SK-N-MC (cell line): ENCODE measurements at regions not wholly inside any gene's neighbourhood (a gene's known extent, or its start where the extent isn't known, plus 50 kb on each side); places are given as distances from the start of the nearest gene placed in this dataset.

Experiments used
- EZH2 ChIP-seq: fragments of 200-600 bp; sonication (generic); IDR thresholded peaks from one replicate; pipeline ENCODE4 v1.6.1; 2017; ENCODE audit warnings: antibody characterized with exemption
- FOXP2 ChIP-seq: optimal IDR thresholded peaks from 2 replicates; pipeline ENCODE3; 2011; ENCODE audit warnings: mild to moderate bottlenecking, moderate library complexity; ENCODE audit not compliant: insufficient read depth; ENCODE audit errors: extremely low read length, control extremely low read depth
- POLR2AphosphoS5 ChIP-seq: IDR thresholded peaks from 2 replicates; pipeline ENCODE4 v1.6.1; 2012; ENCODE audit warnings: mild to moderate bottlenecking, low read depth, low read length, borderline replicate concordance

DNA sequence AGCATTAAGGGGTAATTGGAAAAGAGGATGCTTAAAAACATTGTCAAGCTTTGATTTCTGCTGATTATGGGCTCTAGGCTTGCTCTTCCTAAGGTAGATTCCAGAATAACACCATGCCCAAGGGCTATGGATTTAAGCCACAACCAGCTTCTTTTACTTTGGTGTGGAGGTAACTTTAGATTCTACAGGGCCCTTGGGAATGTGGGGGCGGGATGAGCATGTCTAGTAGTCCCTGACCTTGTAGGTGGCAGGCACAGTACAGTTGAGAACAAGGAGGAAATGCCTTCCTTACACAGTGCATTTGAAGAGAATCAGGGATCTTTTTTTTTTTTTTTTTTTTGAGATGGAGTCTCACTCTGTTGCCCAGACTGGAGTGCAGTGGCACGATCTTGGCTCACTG, 364.2 kb downstream of the NYAP2 start:
- no peak for TF ChIP-seq POLR2AphosphoS5
- no peak for TF ChIP-seq EZH2
- TF ChIP-seq FOXP2: no peak
